ENCODE measurements at regions not wholly inside any gene's neighbourhood (a gene's known extent, or its start where the extent isn't known, plus 50 kb on each side); places are given as distances from the start of the nearest gene placed in this dataset.
A peak's percentile ranks its signal among the peaks of the same experiment; 100 is the strongest.
"Not testable (repeated sequence)": the region's sequence is repeated elsewhere in the genome, so short reads cannot be mapped to it uniquely, and the experiment has no call there.

- DNase-seq (ENCODE audit: low read depth): peak; percentile 33
Observed at GRCh38 chr6:167547751-167548150, 222.9 kb downstream of the TTLL2 start.

- DNase-seq (ENCODE audit: low read depth): no peak
Observed at GRCh38 chr6:167548451-167548850, 223.6 kb downstream of the TTLL2 start.

- no peak for DNase-seq (ENCODE audit: low read depth)
Observed at GRCh38 chr6:167549213-167549612, 224.3 kb downstream of the TTLL2 start.

- DNase-seq (ENCODE audit: low read depth): peak; percentile 68
Observed at GRCh38 chr6:167550941-167551627, 226.2 kb downstream of the TTLL2 start.

- DNase-seq (ENCODE audit: low read depth): no peak
Observed at GRCh38 chr6:167551628-167552257, 226.9 kb downstream of the TTLL2 start.

GRCh38 chr6:167552258-167552630 lies 227.4 kb downstream of the TTLL2 start:
- DNase-seq (ENCODE audit: low read depth): no peak

- no peak for DNase-seq (ENCODE audit: low read depth)
Observed at GRCh38 chr6:167552961-167553735, 228.3 kb downstream of the TTLL2 start.

- no peak for DNase-seq (ENCODE audit: low read depth)
Observed at GRCh38 chr6:167553736-167554119, 228.8 kb downstream of the TTLL2 start.

GRCh38 chr6:167554854-167555253 lies 230.0 kb downstream of the TTLL2 start:
- DNase-seq (ENCODE audit: low read depth): no peak

GRCh38 chr6:167555836-167556235 lies 230.9 kb downstream of the TTLL2 start:
- DNase-seq (ENCODE audit: low read depth): no peak

- DNase-seq (ENCODE audit: low read depth): no peak
Observed at GRCh38 chr6:167557675-167558074, 232.8 kb downstream of the TTLL2 start.

- no peak for DNase-seq (ENCODE audit: low read depth)
Observed at GRCh38 chr6:167558246-167559177, 233.6 kb downstream of the TTLL2 start.

- DNase-seq (ENCODE audit: low read depth): no peak
Observed at GRCh38 chr6:167559675-167560479, 235.0 kb downstream of the TTLL2 start.

- DNase-seq (ENCODE audit: low read depth): no peak
Observed at GRCh38 chr6:167560673-167561569, 236.0 kb downstream of the TTLL2 start.

- DNase-seq (ENCODE audit: low read depth): not testable (repeated sequence)
Observed at GRCh38 chr6:167562862-167563261, 238.0 kb downstream of the TTLL2 start.

- no peak for DNase-seq (ENCODE audit: low read depth)
Observed at GRCh38 chr6:167564416-167565250, 239.7 kb downstream of the TTLL2 start.

GRCh38 chr6:167565388-167565787 lies 240.5 kb downstream of the TTLL2 start:
- no peak for DNase-seq (ENCODE audit: low read depth)

- no peak for DNase-seq (ENCODE audit: low read depth)
Observed at GRCh38 chr6:167565884-167566599, 241.2 kb downstream of the TTLL2 start.

All from fibroblast of the conjunctiva (primary cell).